GM12878 (cell line): ENCODE measurements at regions not wholly inside any gene's neighbourhood (a gene's known extent, or its start where the extent isn't known, plus 50 kb on each side); places are given as distances from the start of the nearest gene placed in this dataset.

ENCODE experiments used
- ATAC-seq: fragments of 200-7000 bp; cut with Tn5 transposase; 3 replicates; pipeline ENCODE4 v1.9.1; 2020; ENCODE audit warnings: mild to moderate bottlenecking, moderate library complexity
- BruUV-seq: library from RNA; stranded (reverse); fragments of 400-500 nt; replicated peaks from 2 replicates; lab custom pipeline; 2021; lab: Mats Ljungman, UMichigan
- CTCF ChIA-PET: fragments of 300-600 bp; sonication (Branson Sonifier 250); formaldehyde crosslinking; extraction: SDS; loops from one replicate; lab custom pipeline; 2021; ENCODE audit warnings: inconsistent platforms; lab: Yijun Ruan, JAX
- POLR2A ChIA-PET: fragments of 350-600 bp; formaldehyde crosslinking; extraction: SDS; loops from one replicate; lab custom pipeline; 2021; ENCODE audit warnings: inconsistent platforms; lab: Charles Lee
- RAD21 ChIA-PET: fragments of 300-600 bp; sonication (Branson Sonifier 250); formaldehyde crosslinking; loops from one replicate; lab custom pipeline; 2023; ENCODE audit warnings: antibody characterized with exemption; ENCODE audit not compliant: unreplicated experiment; lab: Charles Lee
- SMC1A ChIA-PET: fragments of 300-600 bp; sonication (Branson Sonifier 250); formaldehyde crosslinking; loops from one replicate; lab custom pipeline; 2023; ENCODE audit not compliant: unreplicated experiment, uncharacterized antibody; lab: Charles Lee
- DNase-seq: peaks from one replicate; pipeline ENCODE4 v3.0.0-alpha.2; 2011; ENCODE audit warnings: low read depth, low spot score
- FAIRE-seq: peaks from 3 replicates; lab custom pipeline; 2011; peaks lifted over from hg19 to GRCh38; lab: Jason Lieb, UNC
- H2AFZ ChIP-seq: 2 replicates; pipeline ENCODE4 v1.6.0; 2011; ENCODE audit warnings: low read depth, low read length, control low read depth; ENCODE audit not compliant: control insufficient read depth
- H3K27ac ChIP-seq: 2 replicates; pipeline ENCODE4 v1.5.1; 2011; ENCODE audit warnings: control low read depth; ENCODE audit not compliant: control insufficient read depth, insufficient read depth
- H3K27me3 ChIP-seq, 2 experiments: replicated peaks in 1 of 2; 2 replicates each; pipeline versions ENCODE4 v1.6.0 to v1.6.1; 2011; ENCODE audit warnings: low read length in 1 of 2; ENCODE audit not compliant: control insufficient read depth in 2 of 2, insufficient read depth in 2 of 2
- H3K36me3 ChIP-seq, 2 experiments: 2 replicates each; pipeline ENCODE4 v1.5.1; 2011; ENCODE audit warnings: low read length in 1 of 2; ENCODE audit not compliant: control insufficient read depth in 2 of 2, insufficient read depth in 2 of 2
- H3K4me1 ChIP-seq: 2 replicates; pipeline ENCODE4 v1.6.1; 2011; ENCODE audit warnings: mild to moderate bottlenecking, low read length, moderate library complexity, mixed read lengths; ENCODE audit not compliant: control insufficient read depth, insufficient read depth
- H3K4me2 ChIP-seq: 2 replicates; pipeline ENCODE4 v1.6.0; 2011; ENCODE audit warnings: control low read depth; ENCODE audit not compliant: control insufficient read depth, insufficient read depth
- H3K4me3 ChIP-seq: fragments of 200-600 bp; sonication (generic); 2 replicates; pipeline ENCODE4 v1.5.1; 2016
- H3K79me2 ChIP-seq: 2 replicates; pipeline ENCODE4 v1.6.0; 2011; ENCODE audit warnings: low read length; ENCODE audit not compliant: control insufficient read depth, insufficient read depth
- H3K9ac ChIP-seq: 2 replicates; pipeline ENCODE4 v1.8.0; 2011; ENCODE audit warnings: low read length, control low read depth, mixed read lengths; ENCODE audit not compliant: control insufficient read depth, insufficient read depth
- H3K9me3 ChIP-seq: replicated peaks from 3 replicates; pipeline ENCODE4 v1.5.1; 2011; ENCODE audit warnings: mild to moderate bottlenecking, low read length; ENCODE audit not compliant: control insufficient read depth, insufficient read depth
- H4K20me1 ChIP-seq: 2 replicates; pipeline ENCODE4 v1.6.0; 2011; ENCODE audit not compliant: control insufficient read depth, insufficient read depth
- BCL11A ChIP-seq: IDR thresholded peaks from 2 replicates; pipeline ENCODE4 v1.6.1; 2011; ENCODE audit warnings: low read depth, low read length
- CREM ChIP-seq: IDR thresholded peaks from 2 replicates; pipeline ENCODE4 v1.6.1; 2014; ENCODE audit warnings: antibody characterized with exemption, low read depth
- EZH2 ChIP-seq: IDR thresholded peaks from 2 replicates; pipeline ENCODE4 v1.6.1; 2012; ENCODE audit warnings: low read depth, mild to moderate bottlenecking, control low read depth, inconsistent platforms, low read length, borderline replicate concordance; ENCODE audit not compliant: control insufficient read depth
- MTA2 ChIP-seq: fragments of 450-650 bp; IDR thresholded peaks from 2 replicates; pipeline ENCODE4 v1.6.1; 2016; ENCODE audit warnings: low read depth, mild to moderate bottlenecking, moderate library complexity
- MTA3 ChIP-seq: IDR thresholded peaks from 2 replicates; pipeline ENCODE4 v1.6.1; 2012; ENCODE audit warnings: low read length, inconsistent platforms, borderline replicate concordance
- MYC ChIP-seq: IDR thresholded peaks from 2 replicates; pipeline ENCODE4 v1.6.1; 2011; ENCODE audit warnings: mild to moderate bottlenecking, low read length, moderate library complexity, inconsistent platforms; ENCODE audit not compliant: insufficient read depth, insufficient replicate concordance, insufficient read length, severe bottlenecking
- NFIC ChIP-seq: IDR thresholded peaks from 2 replicates; pipeline ENCODE4 v1.6.1; 2012; ENCODE audit warnings: low read depth, mild to moderate bottlenecking, inconsistent platforms, low read length, moderate library complexity
- NR2C1 ChIP-seq: fragments of 450-650 bp; IDR thresholded peaks from 2 replicates; pipeline ENCODE4 v1.6.1; 2017; ENCODE audit warnings: antibody characterized with exemption, mild to moderate bottlenecking, moderate library complexity
- PAX8 ChIP-seq: fragments of 450-650 bp; IDR thresholded peaks from 2 replicates; pipeline ENCODE4 v1.6.1; 2017; ENCODE audit warnings: mild to moderate bottlenecking, moderate library complexity
- POU2F2 ChIP-seq: IDR thresholded peaks from 3 replicates; pipeline ENCODE4 v1.6.1; 2011; ENCODE audit warnings: low read depth, mild to moderate bottlenecking, low read length, borderline replicate concordance
- RBBP5 ChIP-seq: fragments of 200-600 bp; sonication (generic); conservative IDR thresholded peaks from 2 replicates; pipeline ENCODE4 v1.6.1; 2016
- TAF1 ChIP-seq: IDR thresholded peaks from 2 replicates; pipeline ENCODE4 v1.6.1; 2011; ENCODE audit warnings: mild to moderate bottlenecking, low read depth, low read length, borderline replicate concordance
- TARDBP ChIP-seq: IDR thresholded peaks from 2 replicates; pipeline ENCODE4 v1.6.1; 2016; ENCODE audit warnings: borderline replicate concordance
- WGBS: methylation state at CpG from one replicate; pipeline ENCODE4 v1.1.6; 2016; ENCODE audit warnings: low lambda C conversion rate; ENCODE audit not compliant: insufficient replicate concordance, insufficient coverage; ENCODE audit errors: missing lambda C conversion rate; 5-methylcytosine and 5-hydroxymethylcytosine counted together
- in situ Hi-C: fragments of 300-500 bp; cut with MboI; formaldehyde crosslinking; loops from 9 replicates; pipeline ENCODE4 v1.14.3; 2018; ENCODE audit warnings: mixed read lengths
- intact Hi-C: fragments of 100-400 bp; cut with micrococcal nuclease; formaldehyde crosslinking; loops from one replicate; pipeline ENCODE4 v1.14.2; 2022; ENCODE audit not compliant: unreplicated experiment
- TF ChIP-seq, protein P1 (sequence below): fragments of 450-650 bp; IDR thresholded peaks from 2 replicates; pipeline ENCODE4 v1.6.1; 2018; ENCODE audit warnings: borderline replicate concordance, mild to moderate bottlenecking; ENCODE audit not compliant: partially characterized antibody
- TF ChIP-seq, protein P2 (sequence below): IDR thresholded peaks from 2 replicates; pipeline ENCODE4 v1.6.1; 2011; ENCODE audit warnings: low read depth, low read length, improper control_type of control experiment, borderline replicate concordance

DNA sequence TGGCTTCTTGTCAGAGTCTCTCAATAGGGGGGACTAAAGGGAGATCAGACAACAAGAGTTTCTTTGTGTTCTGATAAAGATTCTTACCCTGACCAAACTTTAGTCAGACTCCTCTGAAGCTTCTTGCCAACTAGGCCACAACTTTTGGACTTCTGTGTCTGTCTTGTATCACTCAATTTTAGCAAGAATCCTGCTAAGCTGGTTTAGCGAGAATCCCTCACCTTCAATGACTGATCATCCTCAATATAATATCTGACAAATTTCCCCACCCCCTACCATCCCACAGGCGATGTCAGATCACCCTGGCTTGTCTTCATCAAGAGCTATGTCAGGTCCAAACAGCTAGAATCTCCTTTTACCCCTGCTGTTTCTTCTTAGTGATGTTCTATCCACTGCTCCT, 215.2 kb downstream of the RASSF9 start:
- Histone ChIP-seq H3K4me3 (no peak overlapping the region), H3K79me2 (no peaks in the 10 kb centered on the region), H3K27ac (no peak overlapping the region), H3K27me3 (no peaks in the 10 kb centered on the region; a peak in 1 of 4 replicates), H3K9ac (no peak overlapping the region), H2AFZ (no peak overlapping the region), H3K36me3 (no peaks in the 10 kb centered on the region), H4K20me1 (no peaks in the 10 kb centered on the region), H3K9me3 (no peaks in the 10 kb centered on the region), H3K4me1 (no peaks in the 10 kb centered on the region), H3K4me2 (no peak overlapping the region)
- DNase-seq (no peak), ATAC-seq (no peak), FAIRE-seq (no peak)
- intact Hi-C loops = no loop called here
- 14% methylated on average over 2 of the region's 2 CpGs for WGBS
- CTCF ChIA-PET = interaction anchor here (1.1 kb wide), 1 partner anchor 246 kb away, joined by 3 read pairs; no protein-coding TSS in a partner anchor
- BruUV-seq = no TSS peak
- POLR2A ChIA-PET = no interaction called here
- in situ Hi-C loops = no loop called here
- SMC1A ChIA-PET = no interaction called here
- TF ChIP-seq, protein P1, sequence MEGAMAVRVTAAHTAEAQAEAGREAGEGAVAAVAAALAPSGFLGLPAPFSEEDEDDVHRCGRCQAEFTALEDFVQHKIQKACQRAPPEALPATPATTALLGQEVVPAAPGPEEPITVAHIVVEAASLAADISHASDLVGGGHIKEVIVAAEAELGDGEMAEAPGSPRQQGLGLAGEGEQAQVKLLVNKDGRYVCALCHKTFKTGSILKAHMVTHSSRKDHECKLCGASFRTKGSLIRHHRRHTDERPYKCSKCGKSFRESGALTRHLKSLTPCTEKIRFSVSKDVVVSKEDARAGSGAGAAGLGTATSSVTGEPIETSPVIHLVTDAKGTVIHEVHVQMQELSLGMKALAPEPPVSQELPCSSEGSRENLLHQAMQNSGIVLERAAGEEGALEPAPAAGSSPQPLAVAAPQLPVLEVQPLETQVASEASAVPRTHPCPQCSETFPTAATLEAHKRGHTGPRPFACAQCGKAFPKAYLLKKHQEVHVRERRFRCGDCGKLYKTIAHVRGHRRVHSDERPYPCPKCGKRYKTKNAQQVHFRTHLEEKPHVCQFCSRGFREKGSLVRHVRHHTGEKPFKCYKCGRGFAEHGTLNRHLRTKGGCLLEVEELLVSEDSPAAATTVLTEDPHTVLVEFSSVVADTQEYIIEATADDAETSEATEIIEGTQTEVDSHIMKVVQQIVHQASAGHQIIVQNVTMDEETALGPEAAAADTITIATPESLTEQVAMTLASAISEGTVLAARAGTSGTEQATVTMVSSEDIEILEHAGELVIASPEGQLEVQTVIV = no peak
- TF ChIP-seq, protein P2, sequence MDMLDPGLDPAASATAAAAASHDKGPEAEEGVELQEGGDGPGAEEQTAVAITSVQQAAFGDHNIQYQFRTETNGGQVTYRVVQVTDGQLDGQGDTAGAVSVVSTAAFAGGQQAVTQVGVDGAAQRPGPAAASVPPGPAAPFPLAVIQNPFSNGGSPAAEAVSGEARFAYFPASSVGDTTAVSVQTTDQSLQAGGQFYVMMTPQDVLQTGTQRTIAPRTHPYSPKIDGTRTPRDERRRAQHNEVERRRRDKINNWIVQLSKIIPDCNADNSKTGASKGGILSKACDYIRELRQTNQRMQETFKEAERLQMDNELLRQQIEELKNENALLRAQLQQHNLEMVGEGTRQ = no peak
- no peak for TF ChIP-seq RBBP5
- no peak for TF ChIP-seq TARDBP
- TF ChIP-seq MTA2 = no peak
- TF ChIP-seq EZH2 = no peak
- no peak for TF ChIP-seq PAX8
- no peak for TF ChIP-seq POU2F2
- TF ChIP-seq CREM = no peak
- no peak for TF ChIP-seq MTA3
- TF ChIP-seq TAF1 = no peak
- TF ChIP-seq NFIC = no peak
- TF ChIP-seq MYC = no peak
- TF ChIP-seq NR2C1 = no peak
- no peak for TF ChIP-seq BCL11A
- RAD21 ChIA-PET = interaction anchor here (0.6 kb wide), 1 partner anchor 315 kb away, joined by 3 read pairs; no protein-coding TSS in a partner anchor
